ENCODE measurements at regions not wholly inside any gene's neighbourhood (a gene's known extent, or its start where the extent isn't known, plus 50 kb on each side); places are given as distances from the start of the nearest gene placed in this dataset.

GRCh38 chr12:47025349-47025748 lies 54.1 kb upstream of the PCED1B start:
- no peak for DNase-seq (ENCODE audit: low read depth in 1 of 2, low spot score in 1 of 2)

- DNase-seq (ENCODE audit: low read depth in 1 of 2, low spot score in 1 of 2) = no peak
These were observed 53.6 kb upstream of the PCED1B start for GRCh38 chr12:47025798-47026197.

- DNase-seq (ENCODE audit: low read depth in 1 of 2, low spot score in 1 of 2) = no peak
These were observed 53.1 kb upstream of the PCED1B start for GRCh38 chr12:47026291-47026690.
